ENCODE measurements at regions not wholly inside any gene's neighbourhood (a gene's known extent, or its start where the extent isn't known, plus 50 kb on each side); places are given as distances from the start of the nearest gene placed in this dataset.

GRCh38 chr12:82040987-82041743 is 282.0 kb upstream of the PPFIA2 start:
- H3K4me1 ChIP-seq = no peaks in the 10 kb centered on the region
- no peaks in the 10 kb centered on the region for H3K9me3 ChIP-seq
- no peak for DNase-seq
- TF ChIP-seq, protein P1, sequence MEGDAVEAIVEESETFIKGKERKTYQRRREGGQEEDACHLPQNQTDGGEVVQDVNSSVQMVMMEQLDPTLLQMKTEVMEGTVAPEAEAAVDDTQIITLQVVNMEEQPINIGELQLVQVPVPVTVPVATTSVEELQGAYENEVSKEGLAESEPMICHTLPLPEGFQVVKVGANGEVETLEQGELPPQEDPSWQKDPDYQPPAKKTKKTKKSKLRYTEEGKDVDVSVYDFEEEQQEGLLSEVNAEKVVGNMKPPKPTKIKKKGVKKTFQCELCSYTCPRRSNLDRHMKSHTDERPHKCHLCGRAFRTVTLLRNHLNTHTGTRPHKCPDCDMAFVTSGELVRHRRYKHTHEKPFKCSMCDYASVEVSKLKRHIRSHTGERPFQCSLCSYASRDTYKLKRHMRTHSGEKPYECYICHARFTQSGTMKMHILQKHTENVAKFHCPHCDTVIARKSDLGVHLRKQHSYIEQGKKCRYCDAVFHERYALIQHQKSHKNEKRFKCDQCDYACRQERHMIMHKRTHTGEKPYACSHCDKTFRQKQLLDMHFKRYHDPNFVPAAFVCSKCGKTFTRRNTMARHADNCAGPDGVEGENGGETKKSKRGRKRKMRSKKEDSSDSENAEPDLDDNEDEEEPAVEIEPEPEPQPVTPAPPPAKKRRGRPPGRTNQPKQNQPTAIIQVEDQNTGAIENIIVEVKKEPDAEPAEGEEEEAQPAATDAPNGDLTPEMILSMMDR (IDR thresholded peaks at IDR 0.05) = no peak
- no peak for TF ChIP-seq POLR2A (IDR thresholded peaks at IDR 0.05)
- no peaks in the 10 kb centered on the region for H3K27me3 ChIP-seq
- H3K27ac ChIP-seq = no peak overlapping the region
- H3K36me3 ChIP-seq = no peaks in the 10 kb centered on the region
- no peak overlapping the region for H3K4me3 ChIP-seq

DNA sequence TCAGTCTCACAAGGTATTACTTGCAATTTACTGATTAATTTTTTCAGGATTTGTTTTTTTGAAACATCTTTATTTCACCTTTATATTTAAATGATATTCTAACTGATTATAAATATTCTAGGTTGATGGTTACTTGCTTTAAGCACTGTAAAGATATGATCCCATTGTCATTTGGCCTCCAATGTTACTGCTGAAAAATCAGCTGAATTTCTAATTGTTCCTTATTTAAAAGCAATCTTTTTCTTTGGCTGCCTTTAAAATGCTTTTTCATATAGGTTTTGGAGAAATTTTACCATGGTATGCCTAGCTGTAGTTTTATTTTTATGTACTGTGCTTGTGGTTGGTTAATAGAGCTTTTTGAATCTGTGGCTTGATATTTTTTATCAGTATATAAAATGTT is 275.6 kb upstream of the PPFIA2 start:
- Histone ChIP-seq H3K4me3 (no peak overlapping the region), H3K4me1 (no peaks in the 10 kb centered on the region), H3K27me3 (no peaks in the 10 kb centered on the region), H3K36me3 (no peaks in the 10 kb centered on the region), H3K27ac (no peak overlapping the region), H3K9me3 (no peaks in the 10 kb centered on the region)
- no peak for DNase-seq
- TF ChIP-seq POLR2A (IDR thresholded peaks at IDR 0.05) = no peak
- TF ChIP-seq, protein P1 (IDR thresholded peaks at IDR 0.05) = no peak

GRCh38 chr12:82029936-82030335 is 270.8 kb upstream of the PPFIA2 start:
- no peak for DNase-seq
- TF ChIP-seq, protein P1 (IDR thresholded peaks at IDR 0.05) = no peak
- no peak for TF ChIP-seq POLR2A (IDR thresholded peaks at IDR 0.05)
- no peaks in the 10 kb centered on the region for H3K36me3 ChIP-seq
- no peaks in the 10 kb centered on the region for H3K27me3 ChIP-seq
- H3K4me1 ChIP-seq = no peaks in the 10 kb centered on the region
- H3K4me3 ChIP-seq = no peak overlapping the region
- H3K27ac ChIP-seq = no peak overlapping the region
- H3K9me3 ChIP-seq = no peaks in the 10 kb centered on the region

GRCh38 chr12:82028772-82029171 is 269.6 kb upstream of the PPFIA2 start:
- TF ChIP-seq, protein P1 (IDR thresholded peaks at IDR 0.05) = no peak
- TF ChIP-seq POLR2A (IDR thresholded peaks at IDR 0.05) = no peak
- no peaks in the 10 kb centered on the region for H3K27me3 ChIP-seq
- no peaks in the 10 kb centered on the region for H3K4me1 ChIP-seq
- no peak overlapping the region for H3K27ac ChIP-seq
- DNase-seq = no peak
- no peaks in the 10 kb centered on the region for H3K9me3 ChIP-seq
- no peaks in the 10 kb centered on the region for H3K36me3 ChIP-seq
- no peak overlapping the region for H3K4me3 ChIP-seq

- no peak for TF ChIP-seq POLR2A (IDR thresholded peaks at IDR 0.05)
- TF ChIP-seq, protein P1 (IDR thresholded peaks at IDR 0.05) = no peak
- Histone ChIP-seq H3K27ac (no peak overlapping the region), H3K9me3 (no peaks in the 10 kb centered on the region), H3K27me3 (no peaks in the 10 kb centered on the region), H3K4me1 (no peaks in the 10 kb centered on the region), H3K4me3 (no peak overlapping the region), H3K36me3 (no peaks in the 10 kb centered on the region)
- no peak for DNase-seq
Observed at GRCh38 chr12:82027612-82028011, 268.5 kb upstream of the PPFIA2 start.

Data from Peyer's patch (tissue), 4 donors.